ENCODE measurements at regions not wholly inside any gene's neighbourhood (a gene's known extent, or its start where the extent isn't known, plus 50 kb on each side); places are given as distances from the start of the nearest gene placed in this dataset.

GRCh38 chrX:147403040-147403439, 508.7 kb upstream of the FMR1 start (continued):
- no peak for TF ChIP-seq ZNF416 (tag by site-specific recombination; IDR thresholded peaks at IDR 0.05)
- no peak for TF ChIP-seq ZBTB17 (tag by site-specific recombination; IDR thresholded peaks at IDR 0.05)
- TF ChIP-seq ZNF544 (tag by site-specific recombination; IDR thresholded peaks at IDR 0.05): no peak
- TF ChIP-seq SP2 (tag by site-specific recombination; IDR thresholded peaks at IDR 0.05): no peak
- TF ChIP-seq ZNF658 (tag by site-specific recombination; IDR thresholded peaks at IDR 0.05): no peak
- TF ChIP-seq BCL11B (tag by site-specific recombination; IDR thresholded peaks at IDR 0.05; ENCODE audit: low read depth): no peak

- Histone ChIP-seq H3K27ac (ENCODE audit: extremely low read depth, low read depth, low read length) (no peak overlapping the region), H3K36me3 (ENCODE audit: control insufficient read depth in 2 of 2, insufficient read depth in 1 of 2, low read length in 2 of 2) (no peaks in the 10 kb centered on the region), H3K9me3 (ENCODE audit: control insufficient read depth, insufficient read depth, low read depth, low read length) (no peaks in the 10 kb centered on the region; the same call in none of the 2 replicates), H3K4me1 (ENCODE audit: control insufficient read depth, insufficient read depth, low read length) (no peaks in the 10 kb centered on the region), H3K4me3 (ENCODE audit: low read depth, low read length) (no peak overlapping the region)
- ChIA-PET POLR2A (no interaction called here), CTCF (interaction anchor here (0.7 kb wide), 1 partner anchor 524 kb away, joined by 3 read pairs; no protein-coding TSS in a partner anchor)
- TF ChIP-seq ZFP69B (tag by site-specific recombination; IDR thresholded peaks at IDR 0.05): no peak
- no peak for TF ChIP-seq ZFHX2 (tag by site-specific recombination; conservative IDR thresholded peaks at IDR 0.05)
- no peak for TF ChIP-seq GLIS1 (tag by site-specific recombination; IDR thresholded peaks at IDR 0.05)
- TF ChIP-seq FEZF1 (tag by site-specific recombination; IDR thresholded peaks at IDR 0.05): no peak
- no peak for TF ChIP-seq SP7 (tag by site-specific recombination; IDR thresholded peaks at IDR 0.05)
- TF ChIP-seq ZNF529 (tag by site-specific recombination; IDR thresholded peaks at IDR 0.05; ENCODE audit: insufficient replicate concordance): no peak
- no peak for TF ChIP-seq ZNF791 (tag by site-specific recombination; IDR thresholded peaks at IDR 0.05)
- no peak for TF ChIP-seq ZNF274 (IDR thresholded peaks at IDR 0.05; ENCODE audit: low read length)
- TF ChIP-seq ZNF274 (tag by site-specific recombination; IDR thresholded peaks at IDR 0.05; ENCODE audit: borderline replicate concordance): no peak
- no peak for TF ChIP-seq AEBP2 (tag by site-specific recombination; IDR thresholded peaks at IDR 0.05; ENCODE audit: borderline replicate concordance)
- no peak for TF ChIP-seq ZNF2 (tag by site-specific recombination; IDR thresholded peaks at IDR 0.05)
These were observed 533.0 kb upstream of the FMR1 start for GRCh38 chrX:147378767-147379166.

GRCh38 chrX:147377728-147378127, 534.0 kb upstream of the FMR1 start:
- TF ChIP-seq ZNF843 (tag by site-specific recombination; IDR thresholded peaks at IDR 0.05): no peak
- TF ChIP-seq GLIS1 (tag by site-specific recombination; IDR thresholded peaks at IDR 0.05): no peak
- no peak for TF ChIP-seq ZXDB (tag by site-specific recombination; IDR thresholded peaks at IDR 0.05)
- no peak for TF ChIP-seq ZNF623 (tag by site-specific recombination; IDR thresholded peaks at IDR 0.05)
- no peak for TF ChIP-seq ZNF184 (tag by site-specific recombination; IDR thresholded peaks at IDR 0.05)
- no peak for TF ChIP-seq ATF2 (tag by site-specific recombination; IDR thresholded peaks at IDR 0.05; ENCODE audit: low read depth)
- no peak for TF ChIP-seq ZNF48 (tag by site-specific recombination; IDR thresholded peaks at IDR 0.05)
- H3K27ac ChIP-seq (ENCODE audit: extremely low read depth, low read depth, low read length): no peak overlapping the region
- CTCF ChIA-PET: no interaction called here
- no peak overlapping the region for H3K4me3 ChIP-seq (ENCODE audit: low read depth, low read length)
- POLR2A ChIA-PET: no interaction called here
- no peaks in the 10 kb centered on the region for H3K4me1 ChIP-seq (ENCODE audit: control insufficient read depth, insufficient read depth, low read length)
- H3K36me3 ChIP-seq (ENCODE audit: control insufficient read depth in 2 of 2, insufficient read depth in 1 of 2, low read length in 2 of 2): no peaks in the 10 kb centered on the region
- no peaks in the 10 kb centered on the region; the same call in none of the 2 replicates for H3K9me3 ChIP-seq (ENCODE audit: control insufficient read depth, insufficient read depth, low read depth, low read length)

Measured in HEK293 (cell line).